ENCODE measurements at regions not wholly inside any gene's neighbourhood (a gene's known extent, or its start where the extent isn't known, plus 50 kb on each side); places are given as distances from the start of the nearest gene placed in this dataset.

DNA sequence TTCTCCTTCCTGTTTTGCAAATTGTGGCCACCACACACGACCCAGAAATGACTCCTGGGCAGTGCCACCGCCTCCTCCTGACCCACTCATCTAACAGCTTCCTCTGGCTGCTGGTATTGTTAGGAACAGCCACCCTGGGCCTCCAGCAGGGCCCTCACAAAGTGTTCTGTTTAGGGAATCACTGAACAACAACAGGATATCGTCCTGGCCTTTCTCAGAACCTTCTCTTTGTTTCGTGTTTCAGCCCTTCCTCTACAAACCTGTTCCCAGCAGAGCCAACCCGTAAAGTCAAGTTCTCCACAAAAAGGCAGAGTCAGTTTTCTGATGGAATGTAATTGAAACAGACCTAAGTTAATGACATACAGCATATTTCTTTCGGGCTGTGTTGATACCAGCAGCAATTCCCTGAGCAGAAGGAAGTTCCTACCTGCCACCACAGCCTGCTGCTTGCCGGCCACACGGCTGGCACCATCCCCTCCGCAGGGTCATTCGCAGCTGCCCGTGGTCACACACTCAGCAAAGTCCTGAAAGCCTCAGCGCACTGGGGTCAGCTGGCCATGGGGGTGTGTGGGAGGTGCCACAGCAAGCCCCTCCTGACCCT, 91.7 kb upstream of the PITRM1 start:
- DNase-seq (ENCODE audit: low read depth), result no peak
- TF ChIP-seq, protein P1, sequence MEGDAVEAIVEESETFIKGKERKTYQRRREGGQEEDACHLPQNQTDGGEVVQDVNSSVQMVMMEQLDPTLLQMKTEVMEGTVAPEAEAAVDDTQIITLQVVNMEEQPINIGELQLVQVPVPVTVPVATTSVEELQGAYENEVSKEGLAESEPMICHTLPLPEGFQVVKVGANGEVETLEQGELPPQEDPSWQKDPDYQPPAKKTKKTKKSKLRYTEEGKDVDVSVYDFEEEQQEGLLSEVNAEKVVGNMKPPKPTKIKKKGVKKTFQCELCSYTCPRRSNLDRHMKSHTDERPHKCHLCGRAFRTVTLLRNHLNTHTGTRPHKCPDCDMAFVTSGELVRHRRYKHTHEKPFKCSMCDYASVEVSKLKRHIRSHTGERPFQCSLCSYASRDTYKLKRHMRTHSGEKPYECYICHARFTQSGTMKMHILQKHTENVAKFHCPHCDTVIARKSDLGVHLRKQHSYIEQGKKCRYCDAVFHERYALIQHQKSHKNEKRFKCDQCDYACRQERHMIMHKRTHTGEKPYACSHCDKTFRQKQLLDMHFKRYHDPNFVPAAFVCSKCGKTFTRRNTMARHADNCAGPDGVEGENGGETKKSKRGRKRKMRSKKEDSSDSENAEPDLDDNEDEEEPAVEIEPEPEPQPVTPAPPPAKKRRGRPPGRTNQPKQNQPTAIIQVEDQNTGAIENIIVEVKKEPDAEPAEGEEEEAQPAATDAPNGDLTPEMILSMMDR (IDR thresholded peaks at IDR 0.05; ENCODE audit: insufficient read depth, low read depth, low read length), result no peak
- no peak overlapping the region for H3K4me3 ChIP-seq (ENCODE audit: low read depth, low read length)

DNA sequence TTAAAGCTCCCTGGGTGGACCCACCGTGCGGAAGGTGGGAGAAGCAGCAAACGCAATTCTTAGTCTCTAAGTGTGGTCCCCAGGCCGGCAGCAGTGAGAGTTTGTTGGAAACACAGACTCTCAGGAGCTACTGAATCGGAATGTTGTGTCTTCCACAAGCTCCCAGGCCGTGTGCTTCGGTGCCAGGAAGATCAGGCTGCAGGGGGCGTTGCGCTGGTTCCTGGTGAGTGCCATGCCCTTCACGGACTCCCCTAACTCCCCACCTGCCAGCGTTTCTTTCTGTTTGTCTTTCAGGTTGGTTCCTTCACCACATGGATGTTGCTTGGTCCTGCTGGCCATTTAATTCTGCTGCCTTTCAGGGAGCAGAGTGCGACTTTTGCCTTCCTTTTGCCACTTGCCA, 91.2 kb upstream of the PITRM1 start:
- no peak for DNase-seq (ENCODE audit: low read depth)
- no peak overlapping the region for H3K4me3 ChIP-seq (ENCODE audit: low read depth, low read length)
- TF ChIP-seq, protein P1 (IDR thresholded peaks at IDR 0.05; ENCODE audit: insufficient read depth, low read depth, low read length), result no peak

DNA sequence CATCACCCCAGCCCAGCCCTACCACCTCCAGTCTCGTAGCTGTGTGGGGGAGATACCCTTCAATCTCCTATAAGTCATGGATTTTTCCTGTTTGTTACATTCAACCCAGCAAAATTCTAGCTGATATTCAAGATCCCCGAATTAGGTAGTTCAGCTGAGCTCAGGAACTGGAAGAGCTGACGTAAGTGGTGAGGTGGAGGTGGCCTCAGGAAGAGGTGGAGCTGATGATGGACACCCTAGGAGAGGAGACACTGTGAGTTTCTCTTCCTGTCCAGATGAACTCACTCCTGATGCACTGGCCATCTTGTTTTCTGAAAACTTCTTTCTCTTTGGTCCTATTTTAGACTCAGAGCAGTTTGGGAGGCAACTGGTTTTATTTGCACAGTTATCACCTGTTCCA, 90.5 kb upstream of the PITRM1 start:
- DNase-seq (ENCODE audit: low read depth), result no peak
- TF ChIP-seq, protein P1 (IDR thresholded peaks at IDR 0.05; ENCODE audit: insufficient read depth, low read depth, low read length), result no peak
- no peak overlapping the region for H3K4me3 ChIP-seq (ENCODE audit: low read depth, low read length)

DNA sequence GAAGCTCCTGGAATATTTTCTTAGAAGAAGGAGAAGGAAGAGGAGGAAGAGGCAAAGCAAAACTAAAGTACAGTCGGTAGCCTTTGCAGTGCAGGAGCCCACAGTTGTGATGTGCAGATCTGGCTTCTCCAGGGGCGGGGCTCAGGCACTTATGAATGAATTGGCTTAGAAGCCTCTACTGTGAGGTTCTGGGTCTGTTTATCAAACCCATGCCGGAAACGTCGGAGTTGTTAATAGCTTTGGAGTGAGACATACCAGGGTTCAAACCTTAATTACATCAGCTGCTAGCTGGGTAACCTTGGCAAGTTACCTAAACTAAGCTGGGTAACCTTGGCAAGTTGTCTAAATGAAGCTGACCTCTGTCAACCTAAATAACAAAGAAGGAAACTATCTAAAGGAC, 89.3 kb upstream of the PITRM1 start:
- no peak for DNase-seq (ENCODE audit: low read depth)
- TF ChIP-seq, protein P1 (IDR thresholded peaks at IDR 0.05; ENCODE audit: insufficient read depth, low read depth, low read length), result no peak
- H3K4me3 ChIP-seq (ENCODE audit: low read depth, low read length), result no peak overlapping the region

DNA sequence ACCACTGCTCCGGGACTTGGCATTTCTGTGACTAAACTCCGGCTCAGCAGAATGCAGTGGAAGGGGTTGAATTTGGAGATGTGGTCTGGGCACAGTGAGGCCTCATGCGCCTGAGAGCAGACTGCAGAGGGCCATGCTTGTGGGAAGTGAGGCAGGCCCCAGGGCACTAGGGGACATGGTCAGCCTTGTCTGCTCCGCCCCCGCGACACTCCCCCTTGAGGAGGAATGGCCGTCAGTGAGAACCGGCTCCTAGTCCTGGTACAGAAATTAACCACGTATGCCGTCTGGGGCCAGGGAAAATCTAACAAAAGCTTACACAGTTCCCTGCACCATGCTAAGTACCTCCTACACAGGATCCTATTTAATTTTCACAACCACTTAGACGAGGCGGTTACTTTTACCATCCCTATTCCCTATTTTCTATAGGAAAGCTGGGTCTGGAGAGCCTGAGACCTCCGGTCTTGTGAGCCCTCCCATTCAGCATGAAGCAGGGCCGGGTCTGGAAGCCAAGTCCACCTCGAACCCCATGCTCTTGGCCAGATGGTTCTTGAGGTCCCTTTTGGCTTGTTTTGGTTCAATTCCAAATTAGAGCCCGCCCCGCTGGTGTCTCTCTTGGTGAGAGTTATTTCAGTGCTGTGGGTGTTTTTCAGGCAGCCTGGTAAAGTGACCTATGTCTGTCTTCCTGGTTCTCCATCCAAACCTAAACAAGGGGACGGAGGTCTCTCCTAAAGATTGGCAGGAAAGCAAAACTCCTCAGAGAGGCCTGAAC, 87.7 kb upstream of the PITRM1 start:
- no peak for DNase-seq (ENCODE audit: low read depth)
- TF ChIP-seq, protein P1 (IDR thresholded peaks at IDR 0.05; ENCODE audit: insufficient read depth, low read depth, low read length), result no peak

DNA sequence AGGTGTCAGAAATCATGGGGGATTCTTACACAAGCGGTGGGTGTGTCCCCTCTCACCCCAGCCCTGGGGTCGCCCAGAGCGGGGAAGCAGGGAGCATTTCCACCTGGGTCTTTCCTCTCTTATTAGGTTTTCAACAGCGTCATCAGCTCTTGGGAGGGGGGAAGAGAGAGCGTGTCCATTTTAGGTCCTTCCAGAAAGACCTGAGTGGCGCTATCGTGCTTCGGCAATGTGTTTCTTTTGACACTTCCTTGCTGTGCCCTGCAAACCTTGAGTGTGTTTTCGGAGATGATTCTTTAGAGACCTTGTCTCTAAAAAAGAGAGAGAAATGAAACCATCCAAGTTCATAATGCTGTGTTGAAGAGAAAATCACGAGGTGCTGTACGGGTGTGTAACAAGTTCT, 86.9 kb upstream of the PITRM1 start:
- TF ChIP-seq, protein P1 (IDR thresholded peaks at IDR 0.05; ENCODE audit: insufficient read depth, low read depth, low read length), result no peak
- DNase-seq (ENCODE audit: low read depth), result no peak
- no peak overlapping the region for H3K4me3 ChIP-seq (ENCODE audit: low read depth, low read length)

More for the DNA sequence above, 87.7 kb upstream of the PITRM1 start:
- H3K4me3 ChIP-seq (ENCODE audit: low read depth, low read length), result no peak overlapping the region

All from fibroblast of villous mesenchyme (primary cell).